Stomach (tissue), 8 donors: ENCODE measurements at regions not wholly inside any gene's neighbourhood (a gene's known extent, or its start where the extent isn't known, plus 50 kb on each side); places are given as distances from the start of the nearest gene placed in this dataset.

Source experiments
- DNase-seq, 2 donors: peaks; one replicate each; pipeline versions ENCODE4 v3.0.0 to v3.0.0-alpha.2; 2013 to 2019
- H3K27ac ChIP-seq, 5 donors: fragments of 200-600 bp in 4 of 5; sonication (generic) in 4 of 5; one replicate each; pipeline ENCODE4 v1.5.1; 2013 to 2019; ENCODE audit warnings: mild to moderate bottlenecking in 1 of 5, moderate library complexity in 1 of 5
- H3K27me3 ChIP-seq, 3 donors: fragments of 200-600 bp; sonication (generic); one replicate each; pipeline ENCODE4 v1.5.1; 2017 to 2019; ENCODE audit warnings: mixed run types in 1 of 3
- H3K36me3 ChIP-seq, 4 donors: fragments of 200-600 bp; sonication (generic); 1 replicate in 3 of 4; 2 replicates in 1 of 4; pipeline ENCODE4 v1.5.1; 2016 to 2019
- H3K4me1 ChIP-seq, 4 donors: fragments of 200-600 bp; sonication (generic); one replicate each; pipeline ENCODE4 v1.5.1; 2016 to 2019
- H3K4me3 ChIP-seq, 4 donors: fragments of 200-600 bp; sonication (generic) in 3 of 4; one replicate each; pipeline ENCODE4 v1.5.1; 2016 to 2019; ENCODE audit warnings: mild to moderate bottlenecking in 1 of 4
- H3K9me3 ChIP-seq, 4 donors: fragments of 200-600 bp; sonication (generic); one replicate each; pipeline ENCODE4 v1.5.1; 2016 to 2019
- EP300 ChIP-seq: sonication (generic); formaldehyde crosslinking; IDR thresholded peaks from one replicate; pipeline ENCODE4 v1.6.1; 2017; ENCODE audit warnings: antibody characterized with exemption
- POLR2A ChIP-seq, 4 donors: fragments of 450-650 bp; IDR thresholded peaks; one replicate each; pipeline ENCODE4 v1.6.1; 2016; ENCODE audit warnings: antibody characterized with exemption in 4 of 4, control low read depth in 2 of 4, mild to moderate bottlenecking in 1 of 4, moderate library complexity in 1 of 4
- POLR2AphosphoS5 ChIP-seq, 3 donors: sonication (generic); formaldehyde crosslinking; IDR thresholded peaks; one replicate each; pipeline ENCODE4 v1.6.1; 2016; ENCODE audit warnings: antibody characterized with exemption in 3 of 3
- WGBS, 5 donors: extraction: QIAGEN DNeasy Blood & Tissue Kit in 3 of 5; methylation state at CpG; one replicate each; pipeline versions ENCODE4 v1.1.5 to v1.1.7; 2013 to 2018; 5-methylcytosine and 5-hydroxymethylcytosine counted together
- intact Hi-C: fragments of 100-400 bp; cut with DNase I; formaldehyde crosslinking; loops from one replicate; pipeline ENCODE4 v1.15.1; 2023; ENCODE audit warnings: low total_unique reads
- TF ChIP-seq, protein P1 (sequence below), 7 experiments: fragments of 450-650 bp in 4 of 7; fragments of 200-600 bp in 3 of 7; sonication (generic) in 3 of 7; IDR thresholded peaks; one replicate each; pipeline ENCODE4 v1.5.1; 2016 to 2019; ENCODE audit warnings: antibody characterized with exemption in 7 of 7, control low read depth in 2 of 7, mild to moderate bottlenecking in 1 of 7
- donor health status: healthy with polysubstance abuse.
- donor health status: Bipolar disorder and iron deficiency.
- donor health status: healthy.

DNA sequence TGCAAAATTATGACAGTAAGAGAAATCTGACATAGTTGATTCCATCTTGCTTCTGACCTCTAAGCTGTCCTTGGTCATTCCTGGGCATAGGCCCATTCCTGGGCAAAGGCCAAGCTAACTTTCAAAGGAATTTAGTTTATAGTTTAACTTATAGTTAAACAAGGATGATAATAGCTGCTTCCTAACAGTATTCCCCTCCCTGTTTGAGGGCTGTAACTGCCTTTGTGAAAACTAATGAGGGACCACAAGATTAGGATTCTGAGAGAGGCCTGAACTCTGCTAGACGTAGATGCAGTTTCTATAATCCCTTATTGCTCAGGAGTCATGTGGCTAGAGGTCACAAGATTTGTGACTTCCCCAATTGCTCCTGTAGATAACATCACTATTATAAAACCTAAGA is 80.2 kb upstream of the ASIC2 start:
- TF ChIP-seq POLR2A (IDR thresholded peaks at IDR 0.05) (no peak), POLR2AphosphoS5 (IDR thresholded peaks at IDR 0.05) (no peak), EP300 (no peak)
- TF ChIP-seq, protein P1, sequence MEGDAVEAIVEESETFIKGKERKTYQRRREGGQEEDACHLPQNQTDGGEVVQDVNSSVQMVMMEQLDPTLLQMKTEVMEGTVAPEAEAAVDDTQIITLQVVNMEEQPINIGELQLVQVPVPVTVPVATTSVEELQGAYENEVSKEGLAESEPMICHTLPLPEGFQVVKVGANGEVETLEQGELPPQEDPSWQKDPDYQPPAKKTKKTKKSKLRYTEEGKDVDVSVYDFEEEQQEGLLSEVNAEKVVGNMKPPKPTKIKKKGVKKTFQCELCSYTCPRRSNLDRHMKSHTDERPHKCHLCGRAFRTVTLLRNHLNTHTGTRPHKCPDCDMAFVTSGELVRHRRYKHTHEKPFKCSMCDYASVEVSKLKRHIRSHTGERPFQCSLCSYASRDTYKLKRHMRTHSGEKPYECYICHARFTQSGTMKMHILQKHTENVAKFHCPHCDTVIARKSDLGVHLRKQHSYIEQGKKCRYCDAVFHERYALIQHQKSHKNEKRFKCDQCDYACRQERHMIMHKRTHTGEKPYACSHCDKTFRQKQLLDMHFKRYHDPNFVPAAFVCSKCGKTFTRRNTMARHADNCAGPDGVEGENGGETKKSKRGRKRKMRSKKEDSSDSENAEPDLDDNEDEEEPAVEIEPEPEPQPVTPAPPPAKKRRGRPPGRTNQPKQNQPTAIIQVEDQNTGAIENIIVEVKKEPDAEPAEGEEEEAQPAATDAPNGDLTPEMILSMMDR (IDR thresholded peaks at IDR 0.05) = no peak
- Histone ChIP-seq H3K27ac (no peak overlapping the region), H3K9me3 (no peaks in the 10 kb centered on the region), H3K36me3 (no peaks in the 10 kb centered on the region), H3K27me3 (no peaks in the 10 kb centered on the region), H3K4me3 (no peak overlapping the region), H3K4me1 (no peaks in the 10 kb centered on the region)
- WGBS, 5 donors = 33 to 59% (median 46%) methylated on average over 1 of the region's 1 CpG
- no peak for DNase-seq
- intact Hi-C loops = loop anchor here (10.0 kb wide), 1 partner anchor 58 kb away; no protein-coding TSS in a partner anchor

- Histone ChIP-seq H3K27me3 (no peaks in the 10 kb centered on the region), H3K4me3 (no peak overlapping the region), H3K4me1 (no peaks in the 10 kb centered on the region), H3K36me3 (no peaks in the 10 kb centered on the region), H3K9me3 (no peaks in the 10 kb centered on the region), H3K27ac (no peak overlapping the region)
- WGBS, 5 donors = 50 to 74% (median 59%) methylated on average over 5 of the region's 5 CpGs
- TF ChIP-seq POLR2A (IDR thresholded peaks at IDR 0.05) (no peak), POLR2AphosphoS5 (IDR thresholded peaks at IDR 0.05) (no peak), EP300 (no peak)
- TF ChIP-seq, protein P1 (IDR thresholded peaks at IDR 0.05) = no peak
- no peak for DNase-seq
- intact Hi-C loops = loop anchor here (10.0 kb wide), 1 partner anchor 60 kb away; no protein-coding TSS in a partner anchor
Observed at GRCh38 chr17:33375103-33375502, 82.0 kb upstream of the ASIC2 start.

DNA sequence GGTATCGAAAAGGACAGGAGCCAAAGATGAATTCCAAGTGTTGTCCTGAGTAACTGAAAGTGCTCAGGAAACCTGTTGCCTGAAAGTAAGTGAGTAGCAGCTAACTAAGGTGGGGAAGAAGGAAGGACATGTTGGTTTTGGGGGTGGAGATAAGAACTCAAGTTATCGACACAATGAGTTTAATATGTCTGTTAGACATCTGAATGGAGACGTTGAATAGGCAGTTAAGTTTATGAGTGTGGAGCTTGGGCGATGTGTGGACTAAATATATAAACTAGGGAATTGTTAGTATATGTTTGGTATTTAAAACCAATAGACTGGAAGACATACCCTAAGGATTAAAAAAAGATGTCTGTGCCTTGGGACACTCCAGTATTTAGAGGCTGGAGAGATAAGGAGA is 82.7 kb upstream of the ASIC2 start:
- Histone ChIP-seq H3K27ac (no peak overlapping the region), H3K27me3 (no peaks in the 10 kb centered on the region), H3K4me1 (no peaks in the 10 kb centered on the region), H3K9me3 (no peaks in the 10 kb centered on the region), H3K4me3 (no peak overlapping the region), H3K36me3 (no peaks in the 10 kb centered on the region)
- intact Hi-C loops = loop anchor here (10.0 kb wide), 1 partner anchor 61 kb away; no protein-coding TSS in a partner anchor
- 42 to 58% (median 52%) methylated on average over 4 of the region's 4 CpGs for WGBS, 5 donors
- TF ChIP-seq EP300 (no peak), POLR2A (IDR thresholded peaks at IDR 0.05) (no peak), POLR2AphosphoS5 (IDR thresholded peaks at IDR 0.05) (no peak)
- TF ChIP-seq, protein P1 (IDR thresholded peaks at IDR 0.05) = no peak
- no peak for DNase-seq

- whole genome bisulfite sequencing, 5 donors = 63 to 90% (median 83%) methylated on average over 3 of the region's 3 CpGs
- H3K36me3 ChIP-seq = no peaks in the 10 kb centered on the region
- no peak overlapping the region for H3K4me3 ChIP-seq
- DNase-seq = peak in 1 of 2 donors; percentile 38
- intact Hi-C loops = loop anchor here (10.0 kb wide), 1 partner anchor 63 kb away; no protein-coding TSS in a partner anchor
- H3K27me3 ChIP-seq = no peaks in the 10 kb centered on the region
- no peak for TF ChIP-seq POLR2A (IDR thresholded peaks at IDR 0.05)
- no peak for TF ChIP-seq EP300
- TF ChIP-seq, protein P1 (IDR thresholded peaks at IDR 0.05) = no peak
- no peak for TF ChIP-seq POLR2AphosphoS5 (IDR thresholded peaks at IDR 0.05)
- no peaks in the 10 kb centered on the region for H3K4me1 ChIP-seq
- no peak overlapping the region for H3K27ac ChIP-seq
- H3K9me3 ChIP-seq = no peaks in the 10 kb centered on the region
Observed at GRCh38 chr17:33377837-33378595, 84.9 kb upstream of the ASIC2 start.
